NCI-H2107 treated with DMSO at 0.1 percent for 48 hours (cell line): ENCODE measurements at regions not wholly inside any gene's neighbourhood (a gene's known extent, or its start where the extent isn't known, plus 50 kb on each side); places are given as distances from the start of the nearest gene placed in this dataset.
A peak's percentile ranks its signal among the peaks of the same experiment; 100 is the strongest.
"Not testable (repeated sequence)": the region's sequence is repeated elsewhere in the genome, so short reads cannot be mapped to it uniquely, and the experiment has no call there.

Experiments used
- DNase-seq: peaks from one replicate; lab custom pipeline; 2025; ENCODE audit not compliant: unreplicated experiment; lab: John Stamatoyannopoulos, UW

DNA sequence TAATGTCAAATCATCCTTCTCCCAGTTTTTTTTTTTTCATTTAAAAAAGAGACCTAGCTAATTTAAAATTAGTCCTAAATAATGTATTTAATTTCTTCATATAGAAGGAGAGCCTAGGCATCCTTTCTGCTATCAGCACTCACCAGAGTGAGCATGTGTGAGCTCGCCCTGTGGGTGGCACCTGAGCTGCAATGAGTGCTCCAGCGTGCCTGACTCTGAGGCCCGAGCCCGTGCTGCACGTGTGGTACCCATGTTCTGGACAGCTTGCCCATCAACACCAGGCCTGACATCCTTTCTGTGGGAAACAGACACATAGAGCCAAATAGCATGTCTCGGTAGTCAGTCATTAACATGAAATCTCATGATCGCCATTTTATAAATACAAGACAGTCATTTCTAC, 381.4 kb downstream of the DTWD2 start:
- DNase-seq: no peak

DNA sequence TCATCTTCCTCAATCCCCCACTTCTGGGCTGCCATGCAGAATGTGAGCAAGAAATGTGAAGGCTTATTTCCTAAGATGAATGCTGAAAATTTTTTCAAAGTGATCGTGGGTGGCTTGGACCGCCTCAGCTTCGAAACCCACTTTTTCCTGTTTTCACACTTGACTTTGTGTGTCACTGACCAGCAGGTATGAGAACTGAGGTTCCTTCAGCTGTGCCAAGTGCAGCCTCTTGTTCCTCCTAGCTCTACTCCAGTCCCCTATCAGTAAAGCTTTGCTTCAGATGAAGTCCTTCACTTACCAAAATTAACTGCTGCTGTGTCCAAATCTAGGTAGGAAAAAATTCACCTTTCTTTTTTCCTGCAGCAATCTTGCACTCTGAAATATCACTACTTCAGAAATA, 382.6 kb downstream of the DTWD2 start:
- DNase-seq: no peak

GRCh38 chr5:118604106-118604505, 384.2 kb downstream of the DTWD2 start:
- no peak for DNase-seq

DNA sequence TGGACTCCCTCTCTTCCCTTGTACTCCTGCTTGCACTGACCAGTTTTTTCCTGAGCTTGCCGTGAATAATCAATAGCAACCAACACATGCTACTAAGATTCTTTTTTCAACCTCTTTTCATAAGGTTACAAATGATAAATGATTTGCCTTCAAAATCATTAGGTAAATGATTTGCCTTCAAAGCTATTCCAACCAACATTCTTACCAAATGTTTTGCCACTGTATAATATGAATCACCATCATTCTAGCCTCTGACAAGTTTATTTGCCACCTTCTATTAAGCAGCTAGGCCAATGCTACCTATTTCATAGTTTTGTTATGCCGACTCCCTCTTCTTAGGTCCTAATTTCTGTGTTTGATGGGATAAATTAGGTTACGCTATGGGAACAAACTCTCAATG, 385.1 kb downstream of the DTWD2 start:
- DNase-seq: no peak

DNA sequence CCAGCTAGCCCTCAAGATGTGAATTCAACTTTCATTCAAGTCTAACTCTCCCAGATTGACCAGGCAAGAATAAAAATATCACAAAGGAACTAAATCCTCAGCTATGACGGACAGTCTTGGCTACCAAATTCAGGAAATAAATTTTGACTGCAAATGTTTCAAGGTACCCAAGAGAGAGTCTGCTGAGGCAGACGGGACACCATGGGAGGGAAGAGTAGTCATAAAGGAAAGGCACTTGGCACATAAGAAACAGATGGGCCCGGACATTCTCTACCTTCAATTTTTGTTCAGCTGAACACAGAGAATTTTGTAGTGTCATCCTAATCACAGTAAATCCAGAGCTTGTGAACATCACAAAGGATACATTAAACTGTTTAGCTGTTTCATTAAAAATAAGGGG, 390.0 kb downstream of the DTWD2 start:
- no peak for DNase-seq

DNA sequence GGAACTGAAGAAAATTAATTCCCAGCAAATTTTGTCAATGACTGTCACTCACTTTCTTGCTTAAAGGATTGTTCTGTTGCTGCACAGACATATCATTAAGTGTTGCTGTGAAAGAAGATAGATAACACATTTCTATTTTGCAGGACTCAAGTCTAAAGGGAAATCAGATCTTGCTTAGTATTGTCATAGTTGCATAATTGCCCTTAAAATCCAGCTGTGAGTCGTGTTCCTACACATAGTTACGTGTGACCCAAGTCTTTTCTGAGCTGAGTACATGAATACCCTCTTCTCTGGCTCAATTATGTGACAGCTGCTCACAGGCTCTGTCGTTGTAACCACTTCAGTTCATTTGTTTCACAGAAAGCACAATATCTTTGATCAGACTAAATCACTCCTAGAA, 390.8 kb downstream of the DTWD2 start:
- peak; percentile 3 for DNase-seq

GRCh38 chr5:118596255-118596654, 392.1 kb downstream of the DTWD2 start:
- DNase-seq: no peak

DNA sequence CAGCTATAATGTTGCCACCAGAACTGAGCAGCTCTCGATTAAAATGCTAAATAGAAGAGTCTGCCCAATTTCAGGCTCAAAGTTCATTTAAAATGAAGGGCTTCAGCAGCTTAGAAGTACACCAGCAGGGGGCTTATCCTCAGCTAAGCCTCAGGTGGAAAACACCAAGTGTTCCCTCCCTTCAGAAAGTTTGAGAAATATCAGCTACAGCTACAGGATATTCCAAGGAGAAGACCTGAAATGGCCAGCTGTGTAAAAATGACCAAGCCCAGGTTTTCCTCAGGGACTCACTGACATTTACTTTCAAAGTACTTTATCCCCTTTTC, 395.4 kb downstream of the DTWD2 start:
- no peak for DNase-seq

DNA sequence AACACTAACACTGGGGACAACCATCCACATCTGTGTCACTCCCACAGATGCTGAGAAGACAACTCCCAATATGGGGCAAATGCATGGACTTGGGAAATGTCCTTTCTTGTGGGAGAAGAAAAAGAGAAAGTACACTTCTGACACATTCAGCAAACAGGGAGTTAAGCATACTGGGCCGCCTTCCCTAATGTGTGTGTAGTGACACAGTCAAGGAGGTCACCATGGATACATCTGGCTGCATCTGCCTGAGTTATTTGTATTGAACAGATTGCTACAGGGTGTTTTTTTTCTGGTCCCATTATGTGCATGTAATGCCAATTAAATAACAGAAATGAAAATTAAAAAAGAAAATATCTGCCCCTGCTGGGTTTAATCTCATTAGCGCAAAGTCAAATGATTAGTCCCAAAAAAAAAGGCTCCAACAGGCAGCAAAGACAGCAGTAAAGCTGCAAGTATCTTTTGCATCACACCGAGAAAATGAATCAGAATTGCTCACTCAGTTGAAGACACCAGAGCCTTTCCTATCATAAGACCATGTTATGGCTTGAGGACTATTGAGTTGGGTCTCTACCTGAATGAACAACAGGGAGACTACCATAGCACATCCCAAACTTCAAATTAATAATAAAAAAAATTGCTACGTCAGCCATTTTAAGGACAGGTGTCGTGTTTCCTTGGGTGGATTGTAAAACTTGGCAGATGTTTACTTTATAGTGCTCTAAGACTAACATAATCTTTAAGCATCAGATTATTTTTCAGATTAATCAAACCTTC, 395.9 kb downstream of the DTWD2 start:
- no peak for DNase-seq

DNA sequence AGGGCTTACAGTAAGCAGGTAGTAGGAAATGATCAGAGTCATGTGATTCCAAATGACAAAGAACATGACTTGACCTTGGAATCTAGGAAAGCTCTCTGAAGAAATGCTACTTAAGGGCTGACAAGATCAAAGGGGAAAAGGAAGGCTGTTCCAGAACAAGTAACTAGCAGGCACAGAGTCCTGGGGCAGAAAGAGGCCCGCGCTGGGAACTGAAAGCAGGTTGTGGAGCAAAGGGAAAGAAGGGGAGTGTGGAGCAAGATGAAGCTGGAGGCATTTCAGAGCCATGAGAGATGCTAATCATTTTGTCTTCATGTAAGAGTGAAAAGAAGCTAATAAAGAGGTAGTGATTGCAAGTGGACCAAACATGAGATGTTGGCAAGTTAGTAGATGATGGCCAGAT, 397.5 kb downstream of the DTWD2 start:
- no peak for DNase-seq

- no peak for DNase-seq
These were observed 407.4 kb downstream of the DTWD2 start for GRCh38 chr5:118580949-118581348.

GRCh38 chr5:118578093-118578492, 410.3 kb downstream of the DTWD2 start:
- no peak for DNase-seq

DNA sequence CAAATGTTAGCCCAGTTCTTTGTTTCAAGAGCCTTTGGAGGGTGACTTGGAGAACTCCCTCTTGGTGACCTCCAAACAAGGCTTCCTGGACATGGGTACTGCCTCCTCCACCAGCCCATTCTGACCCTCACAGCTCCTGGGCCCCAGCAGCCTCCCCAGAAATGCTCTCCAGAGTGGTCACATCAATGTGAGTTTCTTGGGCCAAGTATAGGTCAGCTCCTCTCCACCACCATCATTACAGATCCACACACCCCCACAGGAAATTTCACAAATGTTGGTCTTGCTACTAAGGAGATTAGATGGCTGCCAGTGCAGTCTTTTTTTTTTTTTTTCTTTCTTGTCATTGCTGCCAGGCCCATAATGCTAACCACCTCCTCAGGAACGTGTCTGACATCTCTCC, 410.7 kb downstream of the DTWD2 start:
- no peak for DNase-seq

DNA sequence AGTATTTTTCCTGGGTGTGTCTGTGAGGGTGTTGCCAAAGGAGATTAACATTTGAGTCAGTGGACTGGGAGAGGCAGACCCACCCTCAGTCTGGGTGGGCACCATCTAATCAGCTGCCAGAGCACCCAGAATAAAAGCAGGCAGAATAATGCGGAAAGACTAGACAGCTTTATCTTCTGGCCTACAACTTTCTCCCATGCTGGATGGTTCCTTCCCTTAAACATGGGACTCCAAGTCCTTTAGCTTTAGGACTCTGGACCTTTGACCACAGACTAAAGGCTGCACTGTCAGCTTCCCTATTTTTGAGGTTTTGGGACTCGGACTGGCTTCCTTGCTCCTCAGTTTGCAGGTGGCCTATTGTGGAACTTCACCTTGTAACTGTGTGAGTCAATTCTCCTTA, 418.1 kb downstream of the DTWD2 start:
- DNase-seq: not testable (repeated sequence)

DNA sequence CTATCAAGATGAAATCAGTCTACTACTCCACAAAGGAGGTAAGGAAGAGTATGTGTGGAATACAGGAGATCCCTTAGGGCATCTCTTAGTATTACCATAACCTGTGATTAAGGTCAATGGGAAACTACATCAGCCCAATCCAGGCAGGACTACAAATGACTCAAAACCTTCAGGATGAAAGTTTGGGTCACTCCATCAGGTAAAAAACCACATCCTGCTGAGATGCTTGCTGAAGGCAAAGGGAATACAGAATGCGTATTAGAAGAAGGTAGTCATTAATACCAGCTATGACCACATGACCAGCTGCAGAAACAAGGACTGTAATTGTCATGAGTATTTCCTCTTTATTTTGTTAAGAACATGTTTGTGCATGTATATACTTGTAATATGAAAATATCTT, 418.8 kb downstream of the DTWD2 start:
- DNase-seq: not testable (repeated sequence)

- DNase-seq: no peak
These were observed 422.9 kb downstream of the DTWD2 start for GRCh38 chr5:118565335-118565971.

DNA sequence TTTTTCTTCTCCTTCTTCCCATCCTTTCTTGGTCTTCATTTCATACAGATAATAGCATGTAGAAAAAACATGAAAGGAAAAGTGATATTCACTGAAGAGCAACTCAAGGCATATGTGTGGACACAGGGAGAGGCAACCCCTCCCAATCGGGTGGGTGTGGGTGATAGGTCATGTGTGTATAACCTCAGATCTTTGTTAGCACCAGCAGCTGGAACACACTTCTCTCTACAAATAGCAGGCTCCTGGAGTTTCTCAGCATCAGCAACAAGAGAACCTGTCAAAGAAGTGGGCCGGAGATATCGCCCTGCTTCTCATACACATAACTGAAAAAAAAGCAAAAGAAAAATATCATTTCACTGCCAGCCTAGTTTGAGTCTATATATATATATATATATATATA, 426.4 kb downstream of the DTWD2 start:
- DNase-seq: no peak

DNA sequence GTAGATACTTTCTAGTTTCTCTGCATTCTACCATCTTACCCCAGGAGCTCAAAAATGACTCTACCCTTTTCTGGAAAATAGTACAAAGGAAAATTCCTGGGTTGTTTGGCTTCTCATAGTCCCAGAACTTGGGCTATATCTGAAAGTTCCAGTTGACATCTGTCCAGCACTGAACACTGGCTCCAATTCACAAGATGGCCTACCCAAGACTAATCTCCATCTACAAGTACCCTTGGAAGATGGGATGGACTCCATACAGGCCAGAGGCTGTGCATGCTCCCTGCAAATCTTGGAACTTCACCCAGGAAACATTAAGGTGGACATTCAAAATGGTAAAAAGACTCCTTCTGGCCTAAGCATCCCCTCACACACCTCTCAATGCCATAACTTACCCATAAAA, 427.1 kb downstream of the DTWD2 start:
- no peak for DNase-seq

DNA sequence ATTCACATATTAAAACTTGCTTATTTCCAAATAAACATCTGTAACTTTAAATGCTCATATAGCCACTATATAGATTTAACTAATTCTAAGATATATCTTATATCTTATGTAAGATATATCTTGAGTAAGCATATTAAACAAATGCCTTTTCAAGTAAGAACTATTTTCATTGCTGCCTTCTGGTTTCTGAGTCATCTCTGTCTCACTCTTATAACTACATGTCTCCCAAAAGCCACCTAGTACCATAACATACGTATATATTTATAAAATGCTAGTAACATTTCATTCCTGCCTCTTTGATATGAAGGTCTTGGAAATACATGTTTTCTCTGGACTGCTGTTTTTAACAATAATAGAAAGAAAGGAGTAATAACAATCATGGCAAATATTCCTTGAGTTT, 429.5 kb downstream of the DTWD2 start:
- no peak for DNase-seq

DNA sequence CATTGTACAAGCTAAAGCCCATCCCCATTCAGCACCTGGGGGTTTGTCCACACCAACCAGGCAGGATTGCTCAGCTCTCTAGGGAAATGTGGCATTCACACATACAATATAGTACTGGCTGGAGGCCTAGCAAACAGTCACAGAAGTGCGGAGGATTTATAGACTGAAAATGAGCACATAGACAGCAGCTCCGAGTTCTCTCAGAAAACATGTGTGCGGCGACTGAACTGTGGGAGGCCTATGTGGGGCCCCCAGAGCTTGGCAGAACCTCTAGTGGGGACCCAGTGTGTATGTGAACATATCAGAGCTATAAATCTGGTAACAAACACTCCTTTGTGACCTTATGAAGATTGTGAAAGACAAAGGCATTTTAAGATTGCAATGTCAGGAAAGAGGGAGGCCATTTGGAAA, 431.1 kb downstream of the DTWD2 start:
- DNase-seq: peak; percentile 10

DNA sequence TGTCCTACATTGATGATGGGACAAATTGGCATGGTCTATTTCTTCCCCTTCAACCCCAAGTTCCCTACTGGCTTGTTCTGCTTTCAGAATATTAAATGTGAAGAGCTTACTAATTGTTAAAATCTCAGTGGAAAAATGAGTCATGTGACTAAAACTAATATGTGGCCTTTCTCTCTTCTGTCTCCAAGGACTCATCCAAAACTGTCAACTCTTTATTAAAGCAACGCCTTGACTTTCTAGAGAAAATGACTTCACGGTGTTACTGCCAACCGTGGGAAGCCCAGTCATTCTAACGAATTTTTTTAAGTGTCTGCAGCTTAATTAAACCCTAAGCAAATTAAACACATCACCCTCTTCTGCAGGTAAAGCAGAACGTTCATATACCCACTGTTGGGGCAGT, 431.6 kb downstream of the DTWD2 start:
- no peak for DNase-seq

DNA sequence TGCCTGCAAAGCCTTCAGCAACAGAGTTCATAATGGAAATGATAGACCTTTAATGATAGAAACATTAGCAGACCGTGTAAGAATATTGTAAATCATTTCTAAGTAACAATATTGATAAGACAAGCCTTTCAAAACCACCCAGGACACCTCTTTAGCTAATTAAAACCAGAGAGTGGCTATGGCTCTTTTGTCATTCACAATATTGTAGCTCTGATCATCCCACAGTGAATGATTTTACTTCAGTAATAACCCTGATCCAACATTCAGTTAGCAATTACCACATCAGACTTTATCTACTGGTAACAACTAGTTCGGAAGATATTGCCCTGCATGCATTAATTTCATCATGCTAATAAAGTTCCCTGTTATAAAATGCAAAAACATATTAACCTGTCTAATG, 432.6 kb downstream of the DTWD2 start:
- no peak for DNase-seq

DNA sequence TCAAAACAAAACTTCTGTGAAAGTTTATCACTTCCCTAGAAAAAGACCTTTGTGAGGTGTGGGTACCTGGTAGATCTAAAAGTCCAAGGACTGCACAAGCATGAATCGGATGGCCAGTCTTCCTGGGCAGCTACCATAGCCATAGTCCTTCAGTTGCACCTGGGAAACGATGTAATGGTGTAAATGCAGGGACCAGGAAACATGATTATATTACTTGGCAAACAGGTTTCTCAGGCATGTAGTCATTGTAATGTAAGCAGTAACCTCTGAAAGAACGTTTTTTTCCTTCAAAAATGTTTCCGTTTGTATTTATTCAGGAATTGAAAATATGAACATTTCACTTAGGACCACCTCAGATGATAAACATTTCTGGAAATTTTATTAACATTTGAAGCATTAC, 433.4 kb downstream of the DTWD2 start:
- no peak for DNase-seq
